ENCODE measurements at regions not wholly inside any gene's neighbourhood (a gene's known extent, or its start where the extent isn't known, plus 50 kb on each side); places are given as distances from the start of the nearest gene placed in this dataset.
"Not testable (repeated sequence)": the region's sequence is repeated elsewhere in the genome, so short reads cannot be mapped to it uniquely, and the experiment has no call there.

DNA sequence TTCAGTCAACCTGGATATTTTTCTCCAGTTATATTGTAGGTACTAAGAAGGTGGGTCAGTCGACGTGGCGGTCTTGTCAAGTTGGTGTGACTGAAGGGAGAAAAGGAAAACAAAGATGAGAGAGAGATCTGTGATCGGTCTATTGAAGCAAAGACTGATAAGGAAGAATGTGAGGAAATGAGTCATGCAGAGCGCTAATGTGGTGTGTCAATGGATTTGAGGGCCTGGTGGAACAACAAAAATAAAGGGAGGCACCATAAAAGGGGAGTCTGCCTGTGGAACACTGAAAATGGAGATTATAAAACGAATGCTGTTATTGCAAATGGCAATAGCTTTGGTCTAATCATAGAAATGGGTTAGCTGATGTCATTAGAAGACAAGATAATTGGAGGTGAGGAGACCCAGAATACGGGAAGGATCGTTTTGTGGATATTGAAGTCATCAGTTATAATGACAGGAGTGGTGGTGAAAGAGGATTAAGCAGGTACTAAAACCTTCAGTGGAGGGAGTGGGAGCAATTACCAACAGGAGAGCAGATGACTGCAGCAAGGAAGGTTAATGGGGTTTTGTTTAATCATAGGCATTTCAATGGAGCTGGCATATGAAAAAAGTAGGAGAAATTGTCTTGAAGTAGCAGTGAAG is 599.1 kb upstream of the FSHR start:
- DNase-seq (ENCODE audit: low read depth), result no peak
- TF ChIP-seq, protein P1, sequence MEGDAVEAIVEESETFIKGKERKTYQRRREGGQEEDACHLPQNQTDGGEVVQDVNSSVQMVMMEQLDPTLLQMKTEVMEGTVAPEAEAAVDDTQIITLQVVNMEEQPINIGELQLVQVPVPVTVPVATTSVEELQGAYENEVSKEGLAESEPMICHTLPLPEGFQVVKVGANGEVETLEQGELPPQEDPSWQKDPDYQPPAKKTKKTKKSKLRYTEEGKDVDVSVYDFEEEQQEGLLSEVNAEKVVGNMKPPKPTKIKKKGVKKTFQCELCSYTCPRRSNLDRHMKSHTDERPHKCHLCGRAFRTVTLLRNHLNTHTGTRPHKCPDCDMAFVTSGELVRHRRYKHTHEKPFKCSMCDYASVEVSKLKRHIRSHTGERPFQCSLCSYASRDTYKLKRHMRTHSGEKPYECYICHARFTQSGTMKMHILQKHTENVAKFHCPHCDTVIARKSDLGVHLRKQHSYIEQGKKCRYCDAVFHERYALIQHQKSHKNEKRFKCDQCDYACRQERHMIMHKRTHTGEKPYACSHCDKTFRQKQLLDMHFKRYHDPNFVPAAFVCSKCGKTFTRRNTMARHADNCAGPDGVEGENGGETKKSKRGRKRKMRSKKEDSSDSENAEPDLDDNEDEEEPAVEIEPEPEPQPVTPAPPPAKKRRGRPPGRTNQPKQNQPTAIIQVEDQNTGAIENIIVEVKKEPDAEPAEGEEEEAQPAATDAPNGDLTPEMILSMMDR (conservative IDR thresholded peaks at IDR 0.05; ENCODE audit: low read depth, low read length), result no peak
- H3K4me3 ChIP-seq (ENCODE audit: low read depth, low read length), result no peak overlapping the region

DNA sequence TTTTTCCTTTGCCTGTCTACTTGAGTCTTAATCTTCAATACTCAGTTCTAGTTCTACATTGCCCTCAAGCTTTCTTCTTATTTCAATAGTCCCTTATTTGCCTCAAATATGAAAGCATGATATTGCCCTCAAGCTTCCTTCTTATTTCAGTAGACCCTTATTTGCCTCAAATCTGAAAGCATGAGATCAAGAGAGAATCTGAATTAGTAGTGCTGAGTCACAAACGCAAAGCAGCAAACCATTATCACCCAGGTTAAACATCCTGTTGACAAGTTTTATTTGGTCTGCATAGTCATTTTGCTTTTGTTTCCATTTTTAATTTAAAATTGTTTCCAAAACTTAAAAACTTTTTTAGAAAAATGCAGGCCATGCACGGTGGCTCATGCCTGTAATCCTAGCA is 583.3 kb upstream of the FSHR start:
- TF ChIP-seq, protein P1 (conservative IDR thresholded peaks at IDR 0.05; ENCODE audit: low read depth, low read length), result no peak
- no peak for DNase-seq (ENCODE audit: low read depth)
- H3K4me3 ChIP-seq (ENCODE audit: low read depth, low read length), result no peak overlapping the region

DNA sequence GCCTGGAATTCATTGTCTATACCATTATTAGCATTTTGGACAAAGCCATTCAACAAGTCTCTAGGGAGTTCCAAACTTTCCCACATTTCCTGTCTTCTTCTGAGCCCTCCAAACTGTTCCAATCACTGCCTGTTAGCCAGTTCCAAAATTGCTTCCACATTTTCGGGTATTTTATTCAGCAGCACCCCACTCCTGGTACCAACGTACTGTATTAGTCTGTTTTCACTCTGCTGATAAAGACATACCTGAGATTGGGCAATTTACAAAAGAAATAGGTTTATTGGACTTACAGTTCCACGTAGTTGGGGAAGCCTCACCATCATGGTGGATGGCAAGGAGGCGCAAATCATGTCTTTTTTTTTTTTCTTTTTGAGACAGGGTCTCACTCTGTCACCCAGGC is 578.6 kb upstream of the FSHR start:
- not testable (repeated sequence) for DNase-seq (ENCODE audit: low read depth); H3K4me3 ChIP-seq (ENCODE audit: low read depth, low read length)

DNA sequence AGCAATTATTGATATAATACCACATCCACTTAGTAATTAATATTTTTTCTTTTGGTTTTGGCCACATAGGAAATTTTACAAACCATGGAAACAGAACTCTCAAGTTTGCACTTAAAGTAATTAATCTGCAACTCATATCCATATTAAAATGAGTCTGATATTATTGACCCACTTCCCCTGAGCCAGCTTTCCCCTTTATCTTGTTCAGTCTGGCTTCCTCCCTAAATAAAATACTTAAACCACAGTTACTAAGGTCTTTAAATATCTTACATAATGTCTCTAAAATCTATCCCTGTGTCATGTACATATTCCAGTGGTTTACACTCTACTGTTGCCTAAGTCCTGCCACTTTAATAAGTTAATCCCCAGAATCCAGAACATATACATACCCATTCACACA is 564.9 kb upstream of the FSHR start:
- TF ChIP-seq, protein P1 (conservative IDR thresholded peaks at IDR 0.05; ENCODE audit: low read depth, low read length), result no peak
- no peak for DNase-seq (ENCODE audit: low read depth)
- H3K4me3 ChIP-seq (ENCODE audit: low read depth, low read length), result no peak overlapping the region

DNA sequence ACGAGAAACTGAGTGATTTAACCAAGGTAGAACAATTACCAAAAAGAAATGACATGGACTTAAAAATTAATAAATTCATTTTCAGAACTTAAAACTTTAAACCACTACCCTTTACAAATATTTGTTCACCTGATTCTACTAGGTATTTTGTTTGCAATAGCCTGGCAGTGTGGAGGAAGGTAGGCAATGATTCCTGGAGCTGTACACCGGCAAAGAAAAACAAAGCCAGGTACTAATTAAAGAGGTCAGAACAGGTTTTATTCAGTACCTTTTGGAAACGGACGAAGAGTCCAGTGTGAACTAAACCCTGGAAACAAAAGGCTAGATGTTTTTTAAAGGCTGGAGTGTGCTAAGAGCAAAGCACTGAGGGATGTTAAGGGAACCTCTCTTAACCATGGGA is 561.3 kb upstream of the FSHR start:
- TF ChIP-seq, protein P1 (conservative IDR thresholded peaks at IDR 0.05; ENCODE audit: low read depth, low read length), result no peak
- DNase-seq (ENCODE audit: low read depth), result no peak
- H3K4me3 ChIP-seq (ENCODE audit: low read depth, low read length), result no peak overlapping the region

DNA sequence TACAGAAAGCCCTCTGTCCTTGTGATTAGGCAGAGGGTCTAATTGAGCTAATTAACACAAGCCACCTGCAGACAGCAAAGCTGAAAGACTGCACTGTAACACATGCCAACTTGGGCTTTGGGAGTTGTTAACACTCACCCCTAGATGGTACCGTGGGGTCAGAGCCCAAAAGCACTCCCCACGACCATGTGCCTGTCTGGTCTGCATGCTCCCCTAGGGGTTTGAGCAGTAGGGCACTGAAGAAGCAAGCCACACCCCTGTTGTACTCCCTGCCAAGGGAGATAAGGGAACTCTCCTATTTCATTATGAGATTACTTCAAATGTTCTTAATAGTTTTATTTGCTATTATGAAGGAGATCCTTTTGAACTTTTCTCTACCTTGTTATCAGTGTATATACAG is 560.1 kb upstream of the FSHR start:
- H3K4me3 ChIP-seq (ENCODE audit: low read depth, low read length), result no peak overlapping the region
- TF ChIP-seq, protein P1 (conservative IDR thresholded peaks at IDR 0.05; ENCODE audit: low read depth, low read length), result no peak
- no peak for DNase-seq (ENCODE audit: low read depth)

DNA sequence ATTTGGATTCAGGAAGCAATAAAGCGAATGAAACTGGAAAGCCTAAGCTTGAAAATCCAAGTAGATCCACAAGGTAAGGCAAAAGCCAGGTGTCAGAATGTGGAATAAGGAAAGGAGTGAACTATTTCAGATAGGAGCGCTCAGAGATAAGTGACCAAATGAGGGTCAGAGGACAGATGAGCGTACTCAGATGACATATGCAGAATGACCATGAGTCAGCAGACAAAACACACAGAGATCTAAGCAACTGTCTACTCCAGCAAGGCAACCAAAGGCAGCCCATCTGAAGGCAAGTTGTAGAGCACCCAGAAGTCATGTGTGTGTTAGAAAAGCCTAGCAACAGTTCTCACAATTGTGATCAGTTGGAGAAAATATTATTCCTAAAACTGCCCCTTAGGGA is 548.4 kb upstream of the FSHR start:
- DNase-seq (ENCODE audit: low read depth), result no peak
- no peak overlapping the region for H3K4me3 ChIP-seq (ENCODE audit: low read depth, low read length)
- TF ChIP-seq, protein P1 (conservative IDR thresholded peaks at IDR 0.05; ENCODE audit: low read depth, low read length), result no peak

Measured in epithelial cell of proximal tubule (primary cell).